ENCODE measurements at regions not wholly inside any gene's neighbourhood (a gene's known extent, or its start where the extent isn't known, plus 50 kb on each side); places are given as distances from the start of the nearest gene placed in this dataset.

DNA sequence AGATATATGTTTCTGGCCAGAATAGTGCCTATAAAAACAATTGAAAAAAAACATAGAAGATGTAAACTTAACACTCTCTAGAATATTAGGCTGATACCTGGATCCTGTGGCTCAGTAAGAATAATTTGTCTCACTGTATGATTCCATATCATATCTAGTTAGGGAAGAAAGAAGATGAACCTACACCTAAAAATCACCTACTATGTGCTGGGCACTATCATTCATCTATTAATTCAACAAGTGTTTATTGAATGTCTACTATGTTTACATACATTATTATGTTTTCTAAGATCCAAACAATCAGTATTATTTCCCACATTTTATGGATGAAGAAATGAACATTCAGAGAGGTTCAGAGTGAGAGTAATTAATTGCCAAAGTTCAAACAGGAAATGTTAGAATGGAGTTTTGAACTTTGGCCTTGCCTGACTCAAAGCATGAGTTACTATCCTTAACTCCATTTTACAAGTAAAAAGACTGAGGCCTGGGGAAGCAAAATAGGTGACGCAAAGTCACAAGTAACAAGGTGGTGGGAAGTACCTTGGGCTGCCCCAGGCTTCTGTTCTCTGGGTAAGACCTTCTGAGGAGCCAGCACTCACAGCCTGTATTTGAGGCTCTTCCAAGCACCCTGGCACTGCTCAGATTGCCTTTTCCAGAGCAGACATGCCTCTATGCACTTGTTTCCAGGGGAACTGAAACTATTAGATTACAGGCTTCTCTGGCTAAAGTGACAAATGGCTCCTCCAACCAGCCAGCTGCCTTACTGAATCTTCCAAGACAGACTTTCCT is 111.1 kb upstream of the ACSL4 start:
- DNase-seq (ENCODE audit: low spot score) = no peak

DNA sequence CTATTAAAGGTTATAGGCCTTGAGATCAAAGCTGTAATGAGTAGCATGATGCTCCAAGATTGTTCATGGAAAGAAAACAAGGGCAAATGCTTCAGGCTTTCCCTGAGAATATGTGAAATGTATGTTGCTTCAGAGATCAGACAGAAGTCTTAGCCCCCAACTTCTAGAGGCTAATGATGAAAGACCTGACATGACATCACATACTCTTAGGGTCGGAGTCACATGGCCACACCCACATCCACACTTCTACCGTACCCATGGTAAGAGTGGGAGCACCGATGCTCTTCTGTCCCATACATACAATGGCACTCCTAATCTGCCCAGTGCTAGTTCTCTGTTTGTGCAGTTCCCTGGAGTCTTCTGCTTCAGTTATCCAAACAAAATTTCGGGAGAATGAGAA is 111.9 kb upstream of the ACSL4 start:
- no peak for DNase-seq (ENCODE audit: low spot score)

DNA sequence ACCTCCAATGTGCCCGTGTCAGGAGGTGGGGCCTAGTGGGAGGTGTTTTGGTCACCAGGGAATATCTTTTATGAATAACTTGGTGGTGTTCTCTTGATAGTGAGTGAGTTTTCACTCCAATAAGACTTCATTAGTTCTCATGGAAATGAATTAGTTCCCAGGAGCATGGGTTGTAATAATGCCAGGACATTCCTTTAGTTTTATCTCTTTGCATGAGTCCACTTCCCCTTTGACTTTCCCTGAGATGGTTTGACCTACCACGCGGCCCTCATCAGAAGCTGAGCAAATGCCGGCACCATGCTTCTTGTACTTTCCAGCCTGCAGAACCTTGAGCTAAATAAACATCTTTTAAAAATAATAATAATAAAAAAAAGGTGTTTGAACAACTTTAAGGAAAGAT is 112.9 kb upstream of the ACSL4 start:
- DNase-seq (ENCODE audit: low spot score) = no peak

DNA sequence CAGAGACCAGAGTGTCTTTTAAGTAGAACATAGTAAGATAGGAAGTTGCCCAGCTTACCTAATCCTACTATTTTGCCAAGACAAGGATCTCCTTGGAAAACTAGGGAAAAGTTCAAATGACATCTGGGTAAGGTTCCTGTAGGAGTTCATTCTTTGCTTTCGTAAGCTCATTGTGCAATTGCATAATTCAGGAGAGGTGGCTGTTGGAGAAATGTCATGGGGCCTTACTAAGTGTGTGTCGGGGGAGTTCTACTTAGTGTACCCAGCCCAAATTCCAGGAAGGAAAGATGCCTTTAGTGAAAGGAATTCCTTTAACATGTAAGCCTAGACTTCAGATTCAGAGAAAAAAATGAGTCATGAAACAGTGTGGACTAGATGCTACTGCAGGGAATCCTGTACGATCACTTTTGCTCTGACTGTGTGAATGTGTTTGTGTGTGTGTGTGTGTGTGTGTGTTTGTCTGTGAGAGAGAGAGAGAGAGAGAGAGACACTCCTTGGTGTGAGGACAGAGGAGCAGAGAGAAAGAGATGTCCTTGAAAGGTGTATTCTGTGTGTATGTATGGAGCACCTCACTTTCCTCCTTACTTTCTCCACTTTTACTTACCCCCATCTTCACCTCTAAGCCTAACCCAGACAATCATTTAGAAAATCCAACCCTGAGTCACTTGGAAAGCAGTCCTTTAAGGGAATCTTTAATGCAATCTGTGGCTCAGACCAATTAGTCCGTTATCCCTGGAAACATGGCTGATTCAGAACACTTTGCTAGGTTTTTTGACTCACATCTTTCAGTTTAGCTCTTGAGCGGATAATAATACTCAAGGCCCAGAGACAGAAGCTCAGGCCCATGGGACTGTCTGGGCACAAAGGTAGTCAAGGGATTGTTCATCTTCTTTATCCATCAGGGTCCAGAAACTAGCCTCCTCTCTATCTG is 114.5 kb upstream of the ACSL4 start:
- DNase-seq (ENCODE audit: low spot score) = no peak

DNA sequence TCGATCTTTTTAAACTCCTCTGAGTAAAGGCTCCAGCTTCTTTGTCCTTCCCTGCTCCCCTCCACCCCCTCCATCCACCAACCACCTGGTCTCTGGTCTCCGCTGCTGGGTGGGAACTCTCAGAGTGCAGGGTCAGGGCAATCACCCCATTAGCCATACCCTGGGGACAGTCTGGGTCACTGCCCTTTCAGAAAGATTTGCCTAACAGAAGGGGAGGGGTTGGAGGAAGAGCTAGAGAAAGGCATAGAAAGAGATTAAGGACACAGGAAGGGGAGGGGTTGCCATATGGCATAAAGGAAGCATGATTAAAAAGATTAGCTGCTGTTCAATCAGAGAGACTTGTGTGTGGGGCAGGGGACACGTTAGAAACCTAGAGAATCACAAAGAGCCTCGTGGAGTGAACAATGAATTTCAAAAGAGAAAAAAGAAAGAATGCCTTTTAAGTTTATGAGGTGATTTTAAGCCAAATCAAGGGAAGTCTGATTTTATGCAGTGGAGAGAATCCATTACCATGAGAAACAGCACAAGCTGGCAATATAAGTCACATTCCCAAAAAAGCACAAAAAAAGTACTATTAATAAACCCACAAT is 115.5 kb upstream of the ACSL4 start:
- DNase-seq (ENCODE audit: low spot score) = no peak

DNA sequence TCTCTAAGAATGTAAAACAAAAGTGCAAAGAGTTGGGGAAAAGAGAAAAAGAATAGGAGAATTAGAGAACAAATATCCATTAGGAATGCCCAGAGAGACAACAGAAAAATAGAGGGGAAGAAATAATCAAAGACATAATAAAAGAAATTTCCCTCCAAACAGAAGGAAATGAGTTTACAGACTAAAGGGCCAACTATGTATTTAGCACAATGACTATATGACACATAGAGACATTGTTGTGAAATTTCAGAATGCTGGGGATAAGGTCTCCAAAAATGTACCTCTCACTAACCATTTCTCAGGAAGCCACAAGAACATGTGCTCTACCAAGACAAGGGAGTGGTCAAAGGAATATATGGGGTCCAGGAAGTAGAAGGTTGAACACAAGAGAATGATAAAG is 121.0 kb upstream of the ACSL4 start:
- no peak for DNase-seq (ENCODE audit: low spot score)

DNA sequence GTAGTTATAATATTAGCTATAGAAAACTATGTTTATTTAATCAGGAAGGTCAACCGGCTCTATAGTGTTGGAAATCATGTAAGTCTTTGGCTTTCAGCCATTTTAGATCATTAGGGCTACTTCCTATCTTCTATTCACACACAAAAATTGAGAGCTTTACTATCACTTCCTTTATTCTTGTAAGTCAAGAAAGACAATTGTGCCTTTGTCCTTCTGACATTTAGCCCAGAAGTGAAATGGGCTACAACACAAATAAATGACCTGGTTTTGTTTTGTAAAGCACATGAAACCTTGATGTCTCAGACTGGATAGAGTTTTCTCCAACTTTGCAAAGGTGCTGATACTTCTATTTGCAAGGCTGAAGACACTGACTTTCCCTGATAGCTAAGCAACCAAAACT is 122.4 kb upstream of the ACSL4 start:
- no peak for DNase-seq (ENCODE audit: low spot score)

DNA sequence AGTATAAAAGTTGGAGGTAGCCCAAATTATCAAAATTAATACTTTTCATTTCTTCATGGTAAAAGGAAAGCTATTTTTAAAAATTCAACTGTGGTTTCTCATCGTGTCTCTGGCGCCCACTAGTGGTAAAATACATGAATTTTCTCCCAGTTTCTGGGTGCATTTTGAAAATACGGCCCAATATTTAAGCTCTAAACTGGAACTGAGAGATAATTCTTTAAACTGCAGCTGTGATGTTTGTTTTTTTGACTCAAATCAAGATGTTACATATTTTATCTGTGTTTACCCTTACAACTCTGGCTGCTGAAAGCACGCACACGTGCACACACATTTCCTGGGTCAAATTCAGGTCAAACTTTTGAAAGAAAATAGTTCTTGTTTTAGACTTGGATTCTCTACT is 123.9 kb upstream of the ACSL4 start:
- peak; percentile 69 for DNase-seq (ENCODE audit: low spot score)

DNA sequence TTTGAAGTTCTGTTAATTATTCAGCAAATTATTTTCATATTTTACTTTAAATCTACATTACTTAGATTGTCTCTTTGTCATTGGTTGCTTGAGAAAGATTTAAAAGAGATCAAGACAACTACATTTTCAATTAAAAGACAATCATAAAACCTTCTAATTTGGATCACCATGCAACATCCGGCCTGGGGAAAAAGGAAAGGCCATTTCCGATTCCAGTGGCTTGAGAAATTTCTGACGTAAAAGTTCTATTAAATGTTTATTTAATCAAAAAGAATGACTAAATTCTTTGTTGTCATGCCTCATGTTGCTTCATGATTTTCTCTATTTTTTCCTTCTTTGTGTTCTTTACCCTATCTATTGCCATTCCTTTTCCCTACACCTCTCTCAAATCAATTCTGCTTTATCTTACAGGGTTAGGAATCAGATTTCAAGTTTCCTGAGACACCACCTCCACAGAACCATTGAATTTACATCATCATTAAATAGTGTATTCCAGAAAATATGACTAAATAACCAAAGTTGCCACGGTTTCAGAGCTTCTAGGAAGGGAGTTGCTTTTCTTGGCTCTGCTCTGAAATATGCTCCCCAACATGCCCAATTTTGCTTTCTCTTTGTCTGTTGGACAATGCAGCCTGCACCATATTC is 124.6 kb upstream of the ACSL4 start:
- no peak for DNase-seq (ENCODE audit: low spot score)

DNA sequence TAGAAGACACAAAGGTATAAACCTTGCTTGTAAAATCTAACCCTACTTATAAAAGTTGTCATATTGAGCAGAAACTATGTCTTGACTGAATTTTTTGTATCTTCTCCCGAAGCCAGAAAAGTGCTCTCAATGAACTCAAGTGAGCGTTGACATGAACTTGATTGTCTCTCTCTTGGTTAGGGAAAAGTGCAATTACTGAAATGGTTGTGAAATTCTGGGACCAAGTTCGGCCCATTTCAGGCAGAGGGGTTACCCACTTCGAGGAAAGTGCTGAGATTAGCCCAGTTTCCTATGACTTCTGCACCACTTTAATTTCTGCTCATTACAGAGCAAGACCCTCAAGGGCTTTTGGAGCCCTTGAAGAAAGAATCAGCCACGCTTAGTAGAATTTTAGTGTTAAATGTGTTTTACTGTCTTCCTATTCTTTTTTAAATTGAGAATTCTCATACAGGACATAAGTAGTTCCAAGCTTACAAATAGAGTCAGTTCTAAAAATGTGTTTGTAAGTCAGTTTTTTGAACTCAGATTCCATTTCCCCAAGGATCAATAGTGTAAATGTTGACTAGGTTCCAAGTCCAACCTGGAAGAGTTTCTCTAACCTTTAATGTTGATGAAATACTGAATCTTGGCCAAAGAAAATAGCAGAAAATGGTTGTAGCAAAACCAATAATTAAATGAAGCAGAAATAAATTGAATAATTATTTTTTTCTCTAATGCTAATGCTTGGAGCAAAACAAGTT is 125.7 kb upstream of the ACSL4 start:
- no peak for DNase-seq (ENCODE audit: low spot score)

DNA sequence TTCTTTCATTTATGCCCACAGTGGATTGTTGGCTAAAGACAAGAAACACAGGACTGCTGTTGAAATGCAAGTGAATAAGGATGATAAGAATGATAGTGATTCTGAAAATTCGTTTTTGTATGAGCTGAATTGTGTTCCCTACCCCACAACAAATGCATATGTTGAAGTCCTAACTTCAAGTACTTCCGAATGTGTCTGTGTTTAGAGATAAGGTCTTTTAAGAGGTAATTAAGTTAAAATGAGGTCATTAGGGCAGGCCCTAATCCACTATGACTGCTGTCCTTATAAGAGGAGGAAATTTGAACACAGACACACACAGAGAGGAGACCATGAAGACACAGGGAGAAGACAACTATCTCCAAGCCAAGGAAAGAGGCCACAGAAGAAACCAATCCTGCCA is 126.6 kb upstream of the ACSL4 start:
- peak; percentile 65 for DNase-seq (ENCODE audit: low spot score)

DNA sequence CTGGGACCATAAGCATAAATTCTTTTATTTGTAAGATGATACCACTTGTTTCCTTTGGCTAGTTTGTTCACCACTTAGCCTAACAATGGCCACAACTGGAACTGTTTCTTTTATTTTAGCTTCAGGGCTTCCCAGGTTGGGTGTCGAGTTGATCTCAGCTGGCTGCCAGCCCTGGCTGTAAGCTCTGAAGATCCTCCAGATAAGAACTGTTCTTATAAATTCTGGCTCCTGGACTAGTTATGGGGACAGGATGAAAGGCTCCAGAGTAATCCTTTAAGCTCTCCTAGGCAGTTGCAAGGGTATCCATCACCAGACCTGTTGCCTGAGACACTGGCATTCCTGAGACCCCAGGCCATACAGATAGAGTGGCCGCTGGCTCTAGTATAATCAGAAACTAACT is 129.4 kb upstream of the ACSL4 start:
- no peak for DNase-seq (ENCODE audit: low spot score)

DNA sequence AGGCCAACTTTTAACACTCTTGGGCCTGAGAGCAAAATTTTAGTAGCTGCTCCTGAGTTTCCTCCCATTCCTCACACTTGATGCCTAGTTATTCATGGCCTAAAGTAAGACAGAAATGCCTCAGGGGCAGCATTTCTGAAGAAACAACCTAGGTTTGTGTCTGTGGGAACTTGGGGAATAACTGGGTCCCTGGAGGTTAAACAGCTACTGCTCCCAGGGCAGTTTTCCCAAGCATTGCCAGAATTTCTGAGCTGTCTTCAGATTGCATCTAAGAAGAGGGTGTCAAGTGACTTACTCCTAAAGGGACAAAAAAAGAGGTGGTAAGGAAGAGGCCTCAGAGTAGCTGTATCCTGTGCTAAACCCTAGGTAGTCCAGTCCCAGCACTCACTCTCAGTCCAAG is 130.8 kb upstream of the ACSL4 start:
- no peak for DNase-seq (ENCODE audit: low spot score)

DNA sequence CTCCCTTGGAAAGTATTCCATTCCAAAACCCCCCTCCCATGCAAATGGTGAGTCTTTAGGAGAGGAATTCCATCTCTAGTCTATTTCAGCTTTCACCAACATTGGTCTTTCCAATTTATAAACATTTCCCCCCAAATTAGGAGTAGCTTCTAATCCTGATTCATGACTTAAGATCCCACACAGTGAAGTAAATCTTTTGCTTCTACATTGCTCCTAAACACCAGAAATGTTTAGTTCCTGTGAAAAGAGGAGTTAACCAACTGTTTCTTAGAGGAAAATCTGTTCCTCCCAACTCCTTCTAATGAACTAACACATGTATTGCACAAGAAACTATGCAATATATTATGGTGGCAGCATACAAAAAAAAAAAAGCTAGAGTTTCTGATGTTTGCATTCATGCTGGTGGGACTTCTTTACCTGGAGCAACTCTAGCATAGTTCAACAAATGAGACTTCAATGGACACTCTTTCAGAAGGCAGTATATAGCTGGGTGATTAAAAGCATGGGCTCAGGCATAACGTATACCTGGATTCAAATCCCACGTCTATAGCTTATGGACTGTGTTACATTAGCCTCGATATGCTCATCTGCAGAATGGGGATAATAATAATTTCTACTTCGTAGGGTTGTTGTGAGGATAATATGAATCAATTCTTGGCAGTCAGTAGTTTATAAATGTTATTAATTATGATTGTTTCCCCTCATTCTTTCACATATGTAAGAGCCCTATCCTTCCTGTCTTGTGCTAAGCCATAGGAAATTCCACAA is 131.6 kb upstream of the TMEM164 start:
- no peak for DNase-seq (ENCODE audit: low spot score)

DNA sequence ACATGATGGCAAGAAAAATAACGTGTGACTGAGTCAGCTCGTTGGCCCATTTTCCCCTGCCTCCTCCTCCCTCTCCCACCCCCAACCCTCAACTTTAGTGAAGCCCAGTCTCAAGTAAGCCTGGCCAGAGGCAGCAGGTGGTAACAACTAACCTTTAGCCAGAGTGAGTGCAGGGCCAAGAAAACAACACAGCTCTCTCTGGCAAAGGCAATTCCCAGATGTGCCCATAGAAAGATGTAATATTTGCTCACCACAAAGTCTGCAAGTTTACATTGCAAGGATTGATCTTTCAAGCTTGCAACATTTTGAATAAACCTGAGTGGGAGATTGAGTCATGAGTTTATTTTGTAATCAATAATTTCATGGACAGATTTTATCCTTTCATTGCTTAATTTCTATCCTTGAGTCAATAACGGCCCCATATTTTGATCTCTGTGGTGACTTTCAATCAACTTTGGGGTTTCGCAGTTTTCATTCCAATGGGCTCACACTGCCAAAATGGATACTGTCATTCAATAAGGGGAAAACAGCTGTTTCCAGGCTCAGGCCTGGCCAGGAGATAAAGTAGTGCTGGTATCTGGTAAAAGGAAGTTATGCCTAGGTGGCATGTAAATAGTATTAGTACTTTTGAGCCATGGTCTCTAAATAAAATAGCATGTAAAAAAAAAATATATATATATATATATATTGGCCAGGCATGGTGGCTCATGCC is 130.7 kb upstream of the TMEM164 start:
- DNase-seq (ENCODE audit: low spot score) = no peak

DNA sequence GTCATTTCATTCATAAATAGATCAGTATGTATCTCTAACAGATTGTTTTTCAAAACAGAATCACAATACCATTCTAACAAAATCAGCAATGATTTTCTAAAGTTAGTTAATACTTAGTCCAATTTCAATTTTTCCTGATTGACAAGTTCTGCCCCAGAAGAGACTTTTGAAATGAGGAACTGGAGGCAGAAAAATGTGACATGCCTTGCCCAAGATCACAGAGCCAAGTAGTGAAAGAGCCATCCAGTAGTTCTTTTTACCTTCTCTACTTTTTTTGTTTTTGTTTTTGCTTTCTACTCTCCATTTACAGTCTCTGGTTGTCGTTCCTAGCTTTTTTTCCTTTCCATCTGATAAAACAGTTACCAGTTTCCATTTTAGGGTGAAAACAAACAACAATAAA is 129.3 kb upstream of the TMEM164 start:
- no peak for DNase-seq (ENCODE audit: low spot score)

DNA sequence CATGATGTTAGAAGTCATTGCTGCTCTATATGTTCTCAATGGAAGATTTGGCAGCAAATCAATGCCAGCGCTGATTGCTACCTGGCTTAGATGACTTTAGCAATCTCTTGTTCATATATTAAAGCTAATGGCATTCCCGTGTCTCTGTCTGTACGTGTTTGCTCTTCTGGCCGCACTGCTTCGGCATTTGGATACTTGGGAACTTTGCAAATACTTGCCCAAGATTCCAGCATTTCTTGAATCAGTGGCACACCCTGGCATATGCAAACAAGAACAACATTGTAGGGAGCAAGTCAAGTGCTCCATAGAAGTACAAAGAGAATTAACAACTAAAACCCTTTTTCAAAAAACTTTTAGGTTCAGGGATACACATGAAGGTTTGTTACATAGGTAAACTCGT is 128.9 kb upstream of the TMEM164 start:
- DNase-seq (ENCODE audit: low spot score) = no peak

DNA sequence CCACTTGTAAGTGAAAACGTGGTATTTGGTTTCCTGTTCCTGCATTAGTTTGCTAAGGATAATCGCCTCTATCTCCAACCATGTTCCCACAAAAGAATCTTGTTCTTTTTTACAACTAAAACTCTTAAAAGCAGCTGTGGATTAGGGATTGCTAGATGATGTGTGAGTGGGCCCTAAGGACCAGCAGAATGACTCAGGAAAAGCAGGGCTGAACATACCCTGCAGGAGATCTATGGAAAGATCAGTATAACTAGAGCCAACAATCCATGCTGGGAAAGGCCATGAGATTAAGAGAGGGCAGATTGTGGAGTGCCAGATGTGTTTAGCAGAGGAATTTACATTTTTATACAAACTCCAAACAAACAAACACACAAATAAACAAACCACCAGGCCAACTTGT is 128.4 kb upstream of the TMEM164 start:
- DNase-seq (ENCODE audit: low spot score) = no peak

DNA sequence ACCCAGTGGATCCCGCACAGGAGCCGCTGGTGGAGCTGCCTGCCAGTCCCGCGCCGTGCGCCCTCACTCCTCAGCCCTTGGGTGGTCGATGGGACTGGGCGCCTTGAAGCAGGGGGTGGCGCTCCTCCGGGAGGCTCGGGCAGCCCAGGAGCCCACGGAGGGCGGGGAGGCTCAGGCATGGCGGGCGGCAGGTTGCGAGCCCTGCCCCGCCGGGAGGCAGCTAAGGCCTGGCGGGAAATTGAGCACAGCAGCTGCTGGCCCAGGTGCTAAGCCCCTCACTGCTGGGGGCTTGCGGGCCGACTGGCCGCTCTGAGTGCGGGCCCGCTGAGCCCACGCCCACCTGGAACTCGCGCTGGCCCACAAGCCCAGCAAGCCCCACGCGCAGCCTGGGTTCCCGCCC is 127.1 kb upstream of the TMEM164 start:
- DNase-seq (ENCODE audit: low spot score) = no peak

DNA sequence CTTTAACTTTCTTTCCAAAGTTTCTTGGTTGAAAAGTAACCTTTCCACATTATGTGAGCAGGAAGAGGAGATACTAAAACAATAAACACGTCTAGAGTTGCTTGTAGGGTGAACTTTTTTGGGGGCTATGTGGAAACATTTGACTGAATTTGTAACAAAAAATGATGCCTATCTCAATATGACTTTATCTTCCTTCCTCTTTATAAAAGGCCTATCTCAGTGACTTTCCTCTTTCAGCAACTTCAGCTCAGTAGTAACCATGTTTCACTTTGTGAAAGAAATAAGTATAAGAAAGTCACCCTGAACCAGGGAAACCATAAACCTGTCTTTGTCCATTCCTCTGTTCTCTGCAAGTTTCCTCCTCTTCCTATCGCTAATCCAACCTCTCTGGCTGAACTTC is 124.7 kb upstream of the TMEM164 start:
- DNase-seq (ENCODE audit: low spot score) = no peak

Data from hematopoietic multipotent progenitor cell treated with erythropoietin and hydrocortisone succinate and interleukin-3 and kit ligand, for 15 days (in vitro differentiated cells).